GM19238 (cell line): ENCODE measurements at regions not wholly inside any gene's neighbourhood (a gene's known extent, or its start where the extent isn't known, plus 50 kb on each side); places are given as distances from the start of the nearest gene placed in this dataset.
"Not testable (repeated sequence)": the region's sequence is repeated elsewhere in the genome, so short reads cannot be mapped to it uniquely, and the experiment has no call there.

ENCODE experiments used
- DNase-seq: peaks from one replicate; pipeline ENCODE4 v3.0.0; 2011; ENCODE audit warnings: low spot score; ENCODE audit not compliant: insufficient read length

- DNase-seq: no peak
These were observed 114.1 kb downstream of the GXYLT1 start for GRCh38 chr12:42030588-42030987.

- no peak for DNase-seq
These were observed 117.1 kb downstream of the GXYLT1 start for GRCh38 chr12:42027546-42027945.

GRCh38 chr12:42024495-42024830, 120.2 kb downstream of the GXYLT1 start:
- DNase-seq: no peak

DNA sequence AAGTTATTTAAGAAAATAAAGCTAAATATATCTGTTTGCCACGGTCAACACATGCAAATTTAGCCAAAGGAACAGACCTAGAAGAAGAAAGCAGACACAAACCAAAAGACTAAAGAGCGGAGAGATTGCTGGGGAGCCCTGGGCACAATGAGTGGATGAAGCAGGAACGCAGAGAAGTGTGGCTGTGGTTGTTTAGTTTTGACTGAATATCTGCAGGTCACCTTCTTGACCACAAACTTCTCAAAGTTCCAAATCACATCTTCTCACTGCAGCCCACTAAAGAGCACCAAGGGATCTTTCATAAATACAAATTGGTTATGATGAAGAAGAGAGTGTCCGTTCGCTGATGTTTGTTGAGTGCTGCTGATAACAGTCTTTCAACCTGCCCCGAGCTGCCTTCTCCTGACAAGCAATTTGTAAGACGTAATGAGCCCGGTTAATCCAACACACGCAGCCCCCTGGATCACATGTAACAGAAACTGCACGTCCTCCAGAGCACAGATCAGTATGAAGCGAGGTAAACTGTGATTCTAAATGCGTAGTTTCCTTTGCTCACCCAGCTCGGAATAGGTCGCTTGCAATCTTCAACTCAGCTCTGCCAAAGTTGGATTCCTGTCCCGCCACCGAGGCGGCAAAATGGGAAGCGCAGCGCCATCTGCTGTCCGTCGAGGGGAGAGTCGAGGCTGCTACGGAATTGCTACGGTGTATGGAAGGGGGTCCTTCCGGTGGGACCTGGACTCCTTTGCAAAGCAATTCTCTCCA, 120.8 kb downstream of the GXYLT1 start:
- DNase-seq: peak; percentile 52

DNA sequence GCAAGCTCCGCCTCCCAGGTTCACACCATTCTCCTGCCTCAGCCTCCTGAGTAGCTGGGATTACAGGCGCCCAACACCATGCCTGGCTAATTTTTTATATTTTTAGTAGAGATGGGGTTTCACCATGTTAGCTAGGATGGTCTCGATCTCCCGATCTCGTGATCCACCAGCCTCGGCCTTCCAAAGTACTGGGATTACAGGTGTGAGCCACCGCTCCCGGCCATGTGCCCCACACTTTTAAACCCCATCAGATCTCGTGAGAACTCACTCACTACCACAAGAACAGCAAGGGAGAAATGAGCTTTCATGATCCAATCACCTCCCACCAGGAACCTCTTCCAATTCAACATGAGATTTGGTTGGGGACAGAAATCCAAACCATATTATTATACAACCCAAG, 122.7 kb downstream of the GXYLT1 start:
- DNase-seq: not testable (repeated sequence)

GRCh38 chr12:42021469-42021868, 123.2 kb downstream of the GXYLT1 start:
- DNase-seq: no peak

GRCh38 chr12:42020226-42020625, 124.4 kb downstream of the GXYLT1 start:
- DNase-seq: no peak

- no peak for DNase-seq
These were observed 124.9 kb downstream of the GXYLT1 start for GRCh38 chr12:42019746-42020145.

DNA sequence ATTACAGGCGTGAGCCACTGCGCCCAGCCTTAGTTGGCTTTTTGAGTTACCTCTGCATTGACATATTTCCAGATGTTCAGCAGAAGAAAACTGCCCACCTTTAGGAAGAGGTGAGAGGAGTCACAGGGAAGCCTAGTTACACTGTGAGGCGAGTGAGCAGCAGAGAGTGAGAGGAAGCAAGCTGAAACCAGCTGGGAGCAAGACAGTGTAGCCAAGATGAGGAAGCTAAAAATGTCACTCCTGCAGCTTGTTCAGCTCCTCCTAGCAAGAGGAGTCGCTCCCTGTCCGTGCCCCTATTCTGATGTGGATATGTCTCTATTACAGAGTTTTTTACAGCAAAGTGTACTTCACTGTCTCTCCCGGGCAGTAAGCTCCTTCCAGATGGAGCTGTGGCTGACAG, 127.6 kb downstream of the GXYLT1 start:
- no peak for DNase-seq

DNA sequence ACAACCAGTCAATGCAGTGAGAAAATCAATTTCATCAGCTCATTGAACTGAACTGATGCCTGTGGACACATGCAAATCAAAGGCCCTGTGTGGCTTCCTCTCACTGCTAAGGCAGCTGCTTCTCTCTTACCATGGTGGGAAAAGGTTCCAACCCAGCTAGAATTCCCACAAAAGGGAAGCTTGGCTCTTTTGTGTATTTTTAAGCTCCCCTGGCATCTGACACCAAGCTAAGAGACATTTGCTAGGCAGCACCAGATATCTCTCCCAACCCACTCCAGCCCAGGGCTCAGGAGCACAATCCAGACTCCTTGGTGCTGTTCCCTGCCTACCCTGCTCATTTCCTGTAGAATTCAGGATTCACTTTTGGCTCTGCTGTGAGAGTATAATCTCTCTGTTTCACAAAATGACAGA, 129.6 kb downstream of the GXYLT1 start:
- DNase-seq: no peak

DNA sequence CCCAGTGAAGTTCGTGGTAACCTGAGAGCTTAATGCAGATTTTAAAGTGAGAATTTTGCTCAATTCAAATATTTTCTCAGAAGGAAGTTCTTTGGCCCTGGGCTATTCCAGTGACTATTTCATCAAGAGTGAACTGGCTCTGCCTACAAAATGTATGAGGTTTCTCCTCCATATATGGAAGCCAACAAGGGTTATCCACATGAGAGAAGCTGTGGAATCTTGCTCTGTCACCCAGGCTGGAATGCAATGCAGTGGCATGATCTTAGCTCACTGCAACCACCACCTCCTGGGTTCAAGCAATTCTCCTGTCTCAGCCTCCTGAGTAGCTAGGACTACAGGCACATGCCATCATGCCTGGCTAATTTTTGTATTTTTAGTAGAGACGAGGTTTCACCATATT, 132.2 kb downstream of the GXYLT1 start:
- DNase-seq: not testable (repeated sequence)

DNA sequence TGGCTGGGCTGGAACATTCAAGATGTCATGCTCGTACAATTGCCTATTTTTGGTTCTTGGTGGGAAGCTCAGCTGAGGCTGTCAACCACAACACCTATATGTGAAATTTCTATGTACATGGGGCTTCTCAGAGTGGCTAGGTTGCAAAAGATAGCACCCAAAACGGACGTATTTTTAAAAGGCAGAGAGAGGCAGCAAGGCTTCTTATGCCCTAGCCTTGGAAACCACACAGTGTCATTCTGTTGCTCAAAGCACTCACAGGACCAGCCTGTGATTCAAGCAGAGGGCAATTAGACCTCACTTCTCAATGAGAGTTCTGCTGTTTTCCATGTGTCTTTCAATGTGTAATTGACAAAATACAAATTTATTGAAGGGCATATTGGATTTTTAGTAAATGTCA, 134.0 kb downstream of the GXYLT1 start:
- DNase-seq: no peak

DNA sequence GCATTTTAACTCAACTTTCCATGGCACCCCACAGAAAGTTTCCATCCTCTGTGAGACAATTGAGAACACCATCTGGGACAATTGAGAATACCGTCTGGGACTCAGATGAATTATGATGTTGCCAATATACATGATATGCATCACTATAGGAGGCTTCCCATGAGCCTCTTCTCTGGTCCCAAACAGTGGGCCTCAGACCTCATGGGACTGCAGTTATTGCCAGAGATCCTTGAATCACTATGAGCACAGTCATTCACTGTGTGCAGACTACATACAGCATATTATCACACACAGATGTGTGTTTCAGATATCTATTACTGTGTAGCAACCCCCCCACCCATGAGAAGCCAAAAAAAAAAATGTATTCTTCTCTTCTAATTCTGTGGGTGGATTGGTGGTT, 134.4 kb downstream of the GXYLT1 start:
- no peak for DNase-seq

GRCh38 chr12:42008996-42009395, 135.7 kb downstream of the GXYLT1 start:
- no peak for DNase-seq

- no peak for DNase-seq
These were observed 141.6 kb downstream of the GXYLT1 start for GRCh38 chr12:42003031-42003430.

DNA sequence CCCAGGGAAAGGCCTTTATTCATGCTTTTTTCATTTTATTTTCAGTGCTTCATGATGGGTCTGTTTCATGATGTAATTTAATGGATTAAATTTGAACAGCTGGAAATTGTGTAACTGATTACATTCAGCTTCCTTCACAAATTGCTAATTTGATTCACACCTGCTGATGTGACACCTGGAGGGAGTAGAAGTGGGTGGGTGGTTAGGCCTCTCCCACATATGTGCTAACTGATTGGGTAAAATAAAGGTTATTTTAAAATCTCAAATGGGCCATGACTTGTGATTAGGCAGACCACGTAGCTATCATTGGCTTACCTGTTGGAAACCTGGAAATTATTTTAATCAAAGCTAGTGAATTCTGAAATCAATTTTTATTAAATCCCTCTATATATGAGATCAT, 142.1 kb downstream of the GXYLT1 start:
- DNase-seq: no peak

- DNase-seq: no peak
These were observed 146.2 kb downstream of the GXYLT1 start for GRCh38 chr12:41998436-41998835.

GRCh38 chr12:41993283-41993682, 151.4 kb downstream of the GXYLT1 start:
- no peak for DNase-seq

GRCh38 chr12:41992692-41993215, 151.9 kb downstream of the GXYLT1 start:
- no peak for DNase-seq

GRCh38 chr12:41992022-41992421, 152.7 kb downstream of the GXYLT1 start:
- DNase-seq: no peak

- DNase-seq: no peak
These were observed 156.0 kb downstream of the GXYLT1 start for GRCh38 chr12:41988715-41989114.

GRCh38 chr12:41986513-41986912, 158.2 kb downstream of the GXYLT1 start:
- not testable (repeated sequence) for DNase-seq

DNA sequence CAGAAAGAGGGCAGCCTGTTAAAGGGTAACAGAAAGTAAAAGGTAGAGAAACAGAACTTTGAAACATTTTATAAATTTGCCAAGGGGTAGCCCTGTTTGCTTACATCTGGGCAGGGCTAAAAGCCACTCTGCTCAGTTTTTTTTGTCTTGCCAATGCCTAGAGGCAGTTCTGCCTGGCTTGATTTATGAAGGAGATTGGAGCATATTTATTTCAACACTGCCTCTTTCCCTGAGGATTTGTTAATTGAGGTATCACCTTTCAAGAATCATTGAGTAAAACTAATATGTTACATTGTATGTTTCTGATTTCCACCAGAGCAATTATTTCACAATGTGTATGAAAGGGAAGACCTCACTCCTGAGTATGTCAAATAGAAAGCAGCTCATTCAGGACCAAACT, 160.8 kb downstream of the GXYLT1 start:
- DNase-seq: no peak
